ENCODE measurements at regions not wholly inside any gene's neighbourhood (a gene's known extent, or its start where the extent isn't known, plus 50 kb on each side); places are given as distances from the start of the nearest gene placed in this dataset.

- TF ChIP-seq, protein P1, sequence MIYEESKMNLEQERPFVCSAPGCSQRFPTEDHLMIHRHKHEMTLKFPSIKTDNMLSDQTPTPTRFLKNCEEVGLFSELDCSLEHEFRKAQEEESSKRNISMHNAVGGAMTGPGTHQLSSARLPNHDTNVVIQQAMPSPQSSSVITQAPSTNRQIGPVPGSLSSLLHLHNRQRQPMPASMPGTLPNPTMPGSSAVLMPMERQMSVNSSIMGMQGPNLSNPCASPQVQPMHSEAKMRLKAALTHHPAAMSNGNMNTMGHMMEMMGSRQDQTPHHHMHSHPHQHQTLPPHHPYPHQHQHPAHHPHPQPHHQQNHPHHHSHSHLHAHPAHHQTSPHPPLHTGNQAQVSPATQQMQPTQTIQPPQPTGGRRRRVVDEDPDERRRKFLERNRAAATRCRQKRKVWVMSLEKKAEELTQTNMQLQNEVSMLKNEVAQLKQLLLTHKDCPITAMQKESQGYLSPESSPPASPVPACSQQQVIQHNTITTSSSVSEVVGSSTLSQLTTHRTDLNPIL (CRISPR knock-in tag; IDR thresholded peaks at IDR 0.05; ENCODE audit: low read depth): no peak
- TF ChIP-seq ZFP30 (CRISPR knock-in tag; IDR thresholded peaks at IDR 0.05) (no peak), TOX (CRISPR knock-in tag; IDR thresholded peaks at IDR 0.05; ENCODE audit: borderline replicate concordance) (no peak), PATZ1 (CRISPR knock-in tag; IDR thresholded peaks at IDR 0.05; ENCODE audit: borderline replicate concordance) (no peak), ZFP3 (CRISPR knock-in tag; IDR thresholded peaks at IDR 0.05) (no peak), CSRNP3 (CRISPR knock-in tag; IDR thresholded peaks at IDR 0.05) (no peak), SNAI2 (CRISPR knock-in tag; IDR thresholded peaks at IDR 0.05) (no peak), TCF4 (CRISPR knock-in tag; IDR thresholded peaks at IDR 0.05; ENCODE audit: borderline replicate concordance) (no peak)
- TF ChIP-seq, protein P2, sequence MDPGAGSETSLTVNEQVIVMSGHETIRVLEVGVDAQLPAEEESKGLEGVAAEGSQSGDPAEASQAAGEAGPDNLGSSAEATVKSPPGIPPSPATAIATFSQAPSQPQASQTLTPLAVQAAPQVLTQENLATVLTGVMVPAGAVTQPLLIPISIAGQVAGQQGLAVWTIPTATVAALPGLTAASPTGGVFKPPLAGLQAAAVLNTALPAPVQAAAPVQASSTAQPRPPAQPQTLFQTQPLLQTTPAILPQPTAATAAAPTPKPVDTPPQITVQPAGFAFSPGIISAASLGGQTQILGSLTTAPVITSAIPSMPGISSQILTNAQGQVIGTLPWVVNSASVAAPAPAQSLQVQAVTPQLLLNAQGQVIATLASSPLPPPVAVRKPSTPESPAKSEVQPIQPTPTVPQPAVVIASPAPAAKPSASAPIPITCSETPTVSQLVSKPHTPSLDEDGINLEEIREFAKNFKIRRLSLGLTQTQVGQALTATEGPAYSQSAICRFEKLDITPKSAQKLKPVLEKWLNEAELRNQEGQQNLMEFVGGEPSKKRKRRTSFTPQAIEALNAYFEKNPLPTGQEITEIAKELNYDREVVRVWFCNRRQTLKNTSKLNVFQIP (CRISPR knock-in tag; IDR thresholded peaks at IDR 0.05; ENCODE audit: borderline replicate concordance, low read depth): no peak
Observed at GRCh38 chr10:9515922-9516321, 1461.4 kb downstream of the GATA3 start.
